IMR-90 (cell line): ENCODE measurements at regions not wholly inside any gene's neighbourhood (a gene's known extent, or its start where the extent isn't known, plus 50 kb on each side); places are given as distances from the start of the nearest gene placed in this dataset.

ENCODE experiments used
- ATAC-seq: fragments of 200-7000 bp; cut with Tn5 transposase; 2 replicates; pipeline ENCODE4 v1.9.1; 2020; ENCODE audit warnings: low read depth, mild to moderate bottlenecking, moderate library complexity
- BruUV-seq: library from RNA; stranded (reverse); fragments of 400-500 nt; replicated peaks from 2 replicates; lab custom pipeline; 2021; lab: Mats Ljungman, UMichigan
- CTCF ChIA-PET: fragments of 300-600 bp; formaldehyde crosslinking; extraction: SDS; loops from one replicate; lab custom pipeline; 2021; ENCODE audit warnings: antibody characterized with exemption; lab: Yijun Ruan, JAX
- POLR2A ChIA-PET: fragments of 300-600 bp; sonication (Branson Sonifier 250); formaldehyde crosslinking; loops from one replicate; lab custom pipeline; 2022; ENCODE audit warnings: antibody characterized with exemption; ENCODE audit not compliant: unreplicated experiment; lab: Charles Lee
- DNase-seq: peaks from one replicate; pipeline ENCODE4 v3.0.0; 2013
- H2AFZ ChIP-seq: replicated peaks from 2 replicates; pipeline ENCODE3; 2013; ENCODE audit warnings: low read length, mild to moderate bottlenecking; ENCODE audit not compliant: poor library complexity
- H2AK5ac ChIP-seq: 2 replicates; pipeline ENCODE4 v1.6.1; 2013; ENCODE audit warnings: low read depth, low read length, inconsistent platforms
- H2AK9ac ChIP-seq: replicated peaks from 2 replicates; pipeline ENCODE3; 2013; ENCODE audit warnings: mild to moderate bottlenecking, low read depth, low read length, moderate library complexity; ENCODE audit not compliant: poor library complexity
- H2BK120ac ChIP-seq: 2 replicates; pipeline ENCODE4 v1.6.1; 2013; ENCODE audit warnings: low read depth, low read length, inconsistent platforms
- H2BK15ac ChIP-seq: 3 replicates; pipeline ENCODE4 v1.6.1; 2013; ENCODE audit warnings: low read depth, low read length, inconsistent platforms
- H2BK20ac ChIP-seq: 2 replicates; pipeline ENCODE4 v1.6.1; 2013; ENCODE audit warnings: low read depth, mild to moderate bottlenecking, inconsistent platforms, low read length, moderate library complexity
- H2BK5ac ChIP-seq: 2 replicates; pipeline ENCODE4 v1.6.1; 2013; ENCODE audit warnings: mild to moderate bottlenecking, low read depth, low read length, inconsistent platforms; ENCODE audit not compliant: poor library complexity, severe bottlenecking
- H3K14ac ChIP-seq: replicated peaks from 2 replicates; pipeline ENCODE4 v1.6.1; 2013; ENCODE audit warnings: low read depth, low read length, inconsistent platforms
- H3K18ac ChIP-seq: 2 replicates; pipeline ENCODE4 v1.6.1; 2013; ENCODE audit warnings: low read depth, low read length, control low read depth
- H3K23ac ChIP-seq: 2 replicates; pipeline ENCODE4 v1.6.1; 2013; ENCODE audit warnings: low read depth, low read length, inconsistent platforms
- H3K27ac ChIP-seq: 2 replicates; pipeline ENCODE4 v1.5.1; 2013; ENCODE audit warnings: mild to moderate bottlenecking, control low read depth, low read length; ENCODE audit not compliant: insufficient read depth
- H3K27me3 ChIP-seq: 2 replicates; pipeline ENCODE4 v1.6.1; 2013; ENCODE audit warnings: low read length; ENCODE audit not compliant: control insufficient read depth, insufficient read depth
- H3K36me3 ChIP-seq: 2 replicates; pipeline ENCODE4 v1.6.1; 2013; ENCODE audit warnings: low read length, mixed read lengths; ENCODE audit not compliant: control insufficient read depth, insufficient read depth
- H3K4ac ChIP-seq: 2 replicates; pipeline ENCODE4 v1.6.1; 2013; ENCODE audit warnings: low read depth, low read length, inconsistent platforms
- H3K4me1 ChIP-seq: 2 replicates; pipeline ENCODE4 v1.6.1; 2013; ENCODE audit warnings: low read length, mixed read lengths; ENCODE audit not compliant: control insufficient read depth, insufficient read depth
- H3K4me2 ChIP-seq: 2 replicates; pipeline ENCODE4 v1.6.1; 2013; ENCODE audit warnings: low read depth, mild to moderate bottlenecking, control low read depth, low read length, moderate library complexity
- H3K4me3 ChIP-seq: 2 replicates; pipeline ENCODE4 v1.5.1; 2013; ENCODE audit warnings: low read depth, mild to moderate bottlenecking, control low read depth, low read length, moderate library complexity; ENCODE audit not compliant: insufficient read depth
- H3K56ac ChIP-seq: 2 replicates; pipeline ENCODE4 v1.6.1; 2013; ENCODE audit warnings: low read length, inconsistent platforms; ENCODE audit not compliant: insufficient read depth; ENCODE audit errors: extremely low read depth
- H3K79me1 ChIP-seq, 2 experiments: 2 replicates each; pipeline ENCODE4 v1.6.1; 2013; ENCODE audit warnings: low read length in 2 of 2, inconsistent platforms in 1 of 2, low read depth in 1 of 2
- H3K9ac ChIP-seq: 2 replicates; pipeline ENCODE4 v1.6.1; 2013; ENCODE audit warnings: low read depth, low read length, control low read depth
- H3K9me1 ChIP-seq: 2 replicates; pipeline ENCODE4 v1.6.1; 2013; ENCODE audit warnings: low read length, inconsistent platforms; ENCODE audit not compliant: insufficient read depth
- H3K9me3 ChIP-seq: 2 replicates; pipeline ENCODE4 v1.6.1; 2013; ENCODE audit warnings: low read length; ENCODE audit not compliant: control insufficient read depth, insufficient read depth
- H4K20me1 ChIP-seq: 2 replicates; pipeline ENCODE4 v1.6.1; 2013; ENCODE audit warnings: low read length, inconsistent platforms; ENCODE audit not compliant: insufficient read depth
- H4K5ac ChIP-seq: 2 replicates; pipeline ENCODE4 v1.6.1; 2013; ENCODE audit warnings: mild to moderate bottlenecking, low read depth, low read length, control low read depth
- H4K8ac ChIP-seq, 2 experiments: 2 replicates each; pipeline ENCODE4 v1.6.1; 2013; ENCODE audit warnings: low read depth in 2 of 2, low read length in 2 of 2, control low read depth in 1 of 2, inconsistent platforms in 1 of 2
- H4K91ac ChIP-seq: 2 replicates; pipeline ENCODE4 v1.6.1; 2013; ENCODE audit warnings: low read depth, low read length, inconsistent platforms; ENCODE audit not compliant: insufficient read depth
- BHLHE40 ChIP-seq: fragments of 150-350 bp; IDR thresholded peaks from 2 replicates; pipeline ENCODE4 v1.6.1; 2016; ENCODE audit warnings: mild to moderate bottlenecking, low read depth, low read length
- CEBPB ChIP-seq: IDR thresholded peaks from 2 replicates; pipeline ENCODE4 v1.6.1; 2012; ENCODE audit warnings: low read depth, low read length, improper control_type of control experiment
- CHD1 ChIP-seq: IDR thresholded peaks from 2 replicates; pipeline ENCODE4 v1.6.1; 2012; ENCODE audit warnings: low read depth, low read length, improper control_type of control experiment
- FOS ChIP-seq: fragments of 150-350 bp; IDR thresholded peaks from 2 replicates; pipeline ENCODE4 v1.6.1; 2016; ENCODE audit warnings: low read depth, low read length
- MAFK ChIP-seq: IDR thresholded peaks from 2 replicates; pipeline ENCODE4 v1.6.1; 2012; ENCODE audit warnings: low read depth, low read length, improper control_type of control experiment
- MAZ ChIP-seq: IDR thresholded peaks from 2 replicates; pipeline ENCODE4 v1.6.1; 2012; ENCODE audit warnings: low read depth, mild to moderate bottlenecking, low read length, improper control_type of control experiment, moderate library complexity, borderline replicate concordance
- NFE2L2 ChIP-seq: fragments of 150-350 bp; IDR thresholded peaks from 2 replicates; pipeline ENCODE4 v1.6.1; 2016; ENCODE audit warnings: low read depth, mild to moderate bottlenecking, low read length
- RAD21 ChIP-seq: IDR thresholded peaks from 2 replicates; pipeline ENCODE4 v1.6.1; 2012; ENCODE audit warnings: low read length, improper control_type of control experiment
- RFX5 ChIP-seq: IDR thresholded peaks from 2 replicates; pipeline ENCODE4 v1.8.0; 2012; ENCODE audit warnings: low read depth, mild to moderate bottlenecking, low read length, moderate library complexity
- WGBS, 2 experiments: methylation state at CpG; one replicate each; pipeline versions ENCODE4 v1.1.5 to v1.1.7; 2013; ENCODE audit warnings: missing lambda C conversion rate in 2 of 2; ENCODE audit not compliant: insufficient read length in 1 of 2; ENCODE audit errors: extremely low coverage in 2 of 2; 5-methylcytosine and 5-hydroxymethylcytosine counted together
- dilution Hi-C: fragments of 300-500 bp; cut with HindIII; formaldehyde crosslinking; loops from one replicate; pipeline ENCODE4 v1.14.3; 2018; ENCODE audit warnings: low sequenced_read_pairs; ENCODE audit not compliant: unreplicated experiment
- in situ Hi-C: fragments of 300-500 bp; cut with MboI; formaldehyde crosslinking; loops from 3 replicates; pipeline ENCODE4 v1.14.3; 2019; ENCODE audit warnings: low sequenced_read_pairs, inconsistent platforms, mixed read lengths
- intact Hi-C: fragments of 100-400 bp; cut with micrococcal nuclease; formaldehyde crosslinking; loops from 2 replicates; pipeline ENCODE4 v1.10.0; 2022

DNA sequence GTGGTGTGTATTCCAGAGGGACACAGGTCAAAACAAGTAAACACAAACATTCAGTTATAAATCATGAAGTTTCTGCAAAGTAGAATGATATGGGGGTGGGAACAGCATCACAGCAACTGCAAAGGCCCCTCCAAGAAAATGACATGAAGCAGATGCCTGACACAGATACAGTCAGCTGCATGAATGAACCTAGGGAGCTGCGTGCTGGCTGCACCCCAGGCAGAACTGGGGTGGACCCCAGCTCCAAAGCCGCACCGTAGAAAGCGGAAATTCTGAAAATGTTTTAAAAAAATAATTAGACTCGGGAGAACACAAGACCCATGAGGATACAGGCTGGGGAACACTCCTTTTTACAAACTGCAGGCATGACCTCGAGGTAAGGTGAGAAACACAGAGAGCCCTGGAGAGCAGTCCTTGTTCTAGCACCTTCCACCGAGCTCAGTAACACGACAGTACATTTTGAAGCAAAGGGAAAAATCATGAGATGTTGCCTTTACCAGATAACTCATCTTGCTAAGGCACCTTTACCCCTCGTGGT is 323.8 kb downstream of the SOX9 start:
- ATAC-seq (no peak), DNase-seq (no peak)
- Histone ChIP-seq H3K4me3 (no peak overlapping the region), H2BK15ac (0 out of 3 replicates have a peak overlapping the region, but pooled peaks have one; percentile 58), H4K91ac (no peak overlapping the region), H3K56ac (no peak overlapping the region), H4K5ac (no peak overlapping the region), H3K36me3 (no peaks in the 10 kb centered on the region), H3K27me3 (no peaks in the 10 kb centered on the region), H2BK120ac (no peak overlapping the region), H2BK5ac (no peak overlapping the region), H3K9me1 (peaks cover 13% of the 10 kb centered on the region), H4K20me1 (no peaks in the 10 kb centered on the region), H3K79me1 (peaks cover 31 to 53% of the 10 kb centered on the region in 2 experiments), H4K8ac (no peak overlapping the region; a peak in 1 of 4 replicates), H3K18ac (no peak overlapping the region), H2AK9ac (no peak overlapping the region), H3K27ac (no peak overlapping the region), H2AK5ac (0 out of 2 replicates have a peak overlapping the region, but pooled peaks have one; percentile 18), H2AFZ (no peak overlapping the region), H3K4ac (no peak overlapping the region; the same call in 1 of the 2 replicates), H3K14ac (no peak overlapping the region), H3K4me2 (no peak overlapping the region), H3K9me3 (no peaks in the 10 kb centered on the region), H3K23ac (no peak overlapping the region), H3K9ac (no peak overlapping the region), H2BK20ac (0 out of 2 replicates have a peak overlapping the region, but pooled peaks have one; percentile 5), H3K4me1 (peaks cover 10% of the 10 kb centered on the region; the same call in 1 of the 2 replicates)
- no TSS peak for BruUV-seq
- TF ChIP-seq CHD1: no peak
- no peak for TF ChIP-seq RAD21
- no peak for TF ChIP-seq MAZ
- TF ChIP-seq MAFK: no peak
- no peak for TF ChIP-seq NFE2L2
- TF ChIP-seq FOS: no peak
- no peak for TF ChIP-seq RFX5
- no peak for TF ChIP-seq BHLHE40
- no peak for TF ChIP-seq CEBPB
- in situ Hi-C loops (no loop called here), intact Hi-C loops (no loop called here), dilution Hi-C loops (no loop called here)
- CTCF ChIA-PET: no interaction called here
- POLR2A ChIA-PET: no interaction called here
- 100% methylated on average over 2 of the region's 9 CpGs; no CpG with 5 or more reads in 1 of the 2 experiments for WGBS, 2 experiments
